GM12873 (cell line): ENCODE measurements at regions not wholly inside any gene's neighbourhood (a gene's known extent, or its start where the extent isn't known, plus 50 kb on each side); places are given as distances from the start of the nearest gene placed in this dataset.

Source experiments
- CTCF ChIP-seq: IDR thresholded peaks from 2 replicates; pipeline ENCODE4 v1.5.1; 2012; ENCODE audit warnings: low read depth, mild to moderate bottlenecking, moderate library complexity, low read length, control low read depth; ENCODE audit not compliant: insufficient read depth; ENCODE audit errors: missing control alignments

DNA sequence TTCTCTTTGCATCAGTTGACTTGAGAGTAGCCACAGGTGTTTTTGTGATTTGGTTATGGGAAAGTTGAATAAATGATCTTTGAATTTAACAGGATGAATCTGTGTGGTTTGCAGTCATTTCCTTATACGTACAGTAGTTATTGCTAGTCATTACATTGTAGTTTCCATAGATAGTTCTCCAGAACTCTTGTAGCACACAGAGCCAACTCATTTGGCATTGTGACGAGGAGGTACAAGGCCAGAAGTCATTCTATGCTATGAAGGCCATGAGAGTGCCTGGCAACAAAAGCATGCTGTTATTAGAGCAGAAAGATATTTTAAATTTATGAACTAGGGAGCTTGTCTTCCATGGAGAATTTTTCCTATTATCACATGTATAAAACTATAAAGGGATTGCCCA lies 973.0 kb upstream of the CHAC2 start:
- no peak for TF ChIP-seq CTCF

DNA sequence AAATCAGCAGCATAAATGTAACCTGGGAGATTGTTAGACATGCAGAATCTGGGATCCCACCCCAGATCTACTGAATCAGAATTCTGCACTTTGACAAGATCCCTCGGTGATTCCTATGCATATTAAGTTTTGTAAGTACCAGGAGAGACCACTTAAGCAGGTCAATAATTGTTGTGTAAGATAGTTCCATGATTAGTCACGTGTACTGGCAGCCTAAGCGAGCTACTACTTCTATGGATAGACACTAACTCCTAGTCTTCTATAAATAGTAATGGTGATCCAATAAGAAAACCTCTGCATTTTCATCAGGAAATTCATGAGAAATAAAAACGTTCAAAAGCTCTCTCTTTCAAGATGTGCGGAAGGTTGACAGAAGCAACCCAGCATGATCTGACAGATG lies 988.2 kb upstream of the CHAC2 start:
- TF ChIP-seq CTCF = no peak

DNA sequence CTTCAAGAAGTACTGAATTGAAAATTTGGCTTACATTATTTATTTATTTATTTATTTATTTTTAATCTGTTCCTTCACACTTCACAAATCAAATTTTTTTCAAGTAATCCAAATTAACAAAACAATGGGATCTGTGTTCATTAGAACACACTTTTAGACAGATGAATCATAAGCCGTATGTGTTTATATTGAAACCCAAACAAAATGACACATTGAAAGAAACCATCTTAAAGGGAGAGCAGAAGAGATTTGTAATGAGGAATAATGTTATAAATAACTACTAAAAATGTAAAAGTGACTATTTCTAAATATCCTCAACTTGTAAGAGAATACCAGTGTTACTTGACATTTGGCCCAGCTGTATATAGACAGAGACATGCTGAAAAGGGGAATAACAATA lies 991.0 kb upstream of the CHAC2 start:
- no peak for TF ChIP-seq CTCF

- no peak for TF ChIP-seq CTCF
Measured at GRCh38 chr2:52775674-52776073, 991.9 kb upstream of the CHAC2 start.

DNA sequence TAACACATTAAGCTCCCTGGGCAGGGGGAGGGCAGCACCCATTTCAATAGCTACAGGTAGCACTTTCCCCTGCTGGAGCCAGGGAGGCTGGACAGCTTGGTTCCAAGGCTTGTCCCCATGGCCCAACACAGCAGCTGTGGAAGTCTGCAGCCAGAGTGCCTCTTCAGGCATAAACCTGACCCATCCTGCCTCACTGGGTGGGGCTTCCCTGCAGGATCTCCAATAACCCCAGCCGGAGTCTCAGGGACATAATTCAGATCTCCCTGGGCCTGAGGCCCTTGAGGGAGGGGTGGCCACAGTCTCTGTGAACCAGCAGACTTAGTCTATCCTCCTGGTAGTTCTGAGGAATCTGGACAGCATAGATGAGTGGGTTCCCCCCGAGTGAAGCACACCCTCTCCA lies 1001.9 kb upstream of the CHAC2 start:
- TF ChIP-seq CTCF = no peak

DNA sequence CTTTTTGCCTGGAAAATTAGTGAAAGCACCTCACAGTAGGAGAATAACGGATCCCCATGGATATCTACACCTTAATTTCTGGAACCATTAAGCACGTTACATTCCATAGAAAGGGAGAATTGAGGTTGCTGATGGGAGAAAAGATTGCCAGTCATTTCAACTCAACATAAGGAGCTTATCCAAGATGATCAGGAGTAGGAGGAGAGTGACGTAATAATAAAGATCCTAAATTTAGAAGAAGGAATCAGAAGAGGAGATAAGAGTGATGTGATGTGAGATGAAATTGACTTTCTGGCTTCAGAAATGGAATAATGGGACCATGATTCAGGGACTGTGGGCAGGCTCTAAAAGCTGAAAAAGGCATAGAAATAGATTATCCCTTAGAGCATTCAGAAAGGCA lies 1017.8 kb upstream of the CHAC2 start:
- no peak for TF ChIP-seq CTCF

- no peak for TF ChIP-seq CTCF
Measured at GRCh38 chr2:52745144-52745543, 1022.5 kb upstream of the CHAC2 start.

DNA sequence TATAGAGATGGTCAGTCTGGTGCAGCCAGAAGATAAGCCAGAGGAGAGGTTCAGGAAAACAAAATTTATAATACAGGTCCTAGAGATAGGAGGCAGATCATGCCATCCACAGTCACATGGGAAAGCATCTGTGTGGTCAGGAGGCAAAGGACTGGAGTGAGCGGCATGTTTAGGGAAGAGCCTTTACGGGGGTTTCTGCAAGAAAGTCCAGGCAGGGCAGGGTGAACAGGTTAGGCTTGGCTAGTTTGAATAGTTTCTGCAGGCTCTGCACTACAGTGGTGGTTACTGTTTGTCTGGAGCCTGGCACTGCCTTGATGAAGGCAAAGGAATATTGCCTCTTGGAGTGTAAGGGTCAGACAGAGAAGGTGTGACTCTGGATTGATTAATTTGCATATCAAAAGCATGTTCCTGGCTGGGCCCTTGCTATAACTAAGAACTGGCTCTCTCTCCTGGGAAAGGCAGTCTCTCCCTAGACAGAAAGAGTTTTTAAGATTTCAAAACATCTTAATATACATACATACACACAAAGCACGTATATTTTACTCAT lies 1034.7 kb upstream of the CHAC2 start:
- no peak for TF ChIP-seq CTCF
